NCI-H446 treated with DMSO at 0.1 percent for 48 hours (cell line): ENCODE measurements at regions not wholly inside any gene's neighbourhood (a gene's known extent, or its start where the extent isn't known, plus 50 kb on each side); places are given as distances from the start of the nearest gene placed in this dataset.
A peak's percentile ranks its signal among the peaks of the same experiment; 100 is the strongest.
"Not testable (repeated sequence)": the region's sequence is repeated elsewhere in the genome, so short reads cannot be mapped to it uniquely, and the experiment has no call there.

Experiments
- DNase-seq: peaks from one replicate; lab custom pipeline; 2025; lab: John Stamatoyannopoulos, UW

- DNase-seq = no peak
Measured at GRCh38 chr18:56443166-56443907, 195.1 kb downstream of the TXNL1 start.

GRCh38 chr18:56438480-56438879 is 199.9 kb downstream of the TXNL1 start:
- DNase-seq = not testable (repeated sequence)

GRCh38 chr18:56436651-56437050 is 201.7 kb downstream of the TXNL1 start:
- no peak for DNase-seq

DNA sequence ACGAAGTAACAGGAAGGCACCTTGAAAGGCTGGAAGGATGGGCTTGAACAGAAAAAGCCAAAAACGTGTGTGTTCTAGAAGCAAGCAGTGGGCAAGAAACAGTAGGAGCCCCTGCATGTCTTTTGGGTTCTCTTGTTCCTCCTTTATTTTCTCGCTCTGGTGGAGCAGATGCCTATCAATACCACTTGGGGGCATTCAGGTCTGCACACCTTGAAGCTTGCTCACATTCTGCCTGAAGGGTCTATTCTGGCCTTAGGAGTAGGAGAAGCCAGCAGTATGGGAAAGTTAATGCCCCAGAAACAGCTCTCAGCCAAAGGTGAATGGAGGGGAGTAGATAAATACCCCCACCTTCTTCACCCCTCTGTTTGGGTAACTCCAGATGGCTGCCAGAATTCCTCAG is 204.5 kb downstream of the TXNL1 start:
- no peak for DNase-seq

DNA sequence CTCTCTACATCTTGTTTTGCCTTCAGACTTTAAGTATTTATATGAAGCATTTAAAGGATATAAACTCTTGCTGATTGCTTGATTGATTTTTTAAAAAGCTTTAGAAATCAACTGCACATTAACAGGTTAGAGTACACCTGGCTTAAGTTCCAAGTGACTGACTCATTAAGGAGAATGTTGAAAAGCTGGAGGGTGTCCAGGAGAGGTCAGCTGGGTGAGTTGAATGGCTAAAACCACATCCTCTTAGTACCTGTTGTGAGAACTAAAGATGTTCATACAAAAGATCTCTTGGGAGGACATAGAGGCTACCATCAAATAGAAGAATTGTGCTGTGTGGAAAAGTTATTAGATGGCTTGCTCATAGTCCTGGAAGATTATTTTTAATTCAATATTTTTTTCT is 206.8 kb downstream of the TXNL1 start:
- no peak for DNase-seq

DNA sequence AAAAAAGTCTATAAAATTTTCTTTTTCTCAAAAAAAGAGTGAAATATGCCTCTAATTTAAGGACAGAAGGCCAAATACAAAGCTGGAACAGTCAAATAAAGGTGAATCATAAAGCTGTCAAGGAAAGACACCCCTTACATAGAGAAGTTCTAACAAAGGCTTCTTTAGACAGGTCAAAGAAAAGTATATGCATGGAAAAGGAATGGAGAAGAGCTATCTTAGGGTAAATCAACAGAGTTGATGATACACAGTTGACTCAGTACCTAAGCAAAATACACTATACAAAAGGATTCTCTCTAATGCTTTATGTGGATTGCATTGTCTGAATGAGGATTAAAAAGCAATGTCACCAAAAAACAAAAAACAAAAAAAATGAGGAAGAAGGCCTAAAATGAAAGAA is 214.8 kb downstream of the TXNL1 start:
- DNase-seq = no peak

GRCh38 chr18:56421647-56422046 is 216.7 kb downstream of the TXNL1 start:
- DNase-seq = no peak

DNA sequence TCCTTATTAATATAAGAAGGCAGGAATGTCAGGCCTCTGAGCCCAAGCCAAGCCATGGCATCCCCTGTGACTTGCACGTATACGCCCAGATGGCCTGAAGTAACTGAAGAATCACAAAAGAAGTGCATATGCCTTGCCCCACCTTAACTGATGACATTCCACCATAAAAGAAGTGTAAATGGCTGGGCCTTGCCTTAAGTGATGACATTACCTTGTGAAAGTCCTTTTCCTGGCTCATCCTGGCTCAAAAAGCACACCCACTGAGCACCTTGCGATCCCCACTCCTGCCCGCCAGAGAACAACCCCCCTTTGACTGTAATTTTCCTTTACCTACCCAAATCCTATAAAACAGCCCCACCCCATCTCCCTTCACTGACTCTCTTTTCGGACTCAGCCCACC is 217.5 kb downstream of the TXNL1 start:
- not testable (repeated sequence) for DNase-seq

DNA sequence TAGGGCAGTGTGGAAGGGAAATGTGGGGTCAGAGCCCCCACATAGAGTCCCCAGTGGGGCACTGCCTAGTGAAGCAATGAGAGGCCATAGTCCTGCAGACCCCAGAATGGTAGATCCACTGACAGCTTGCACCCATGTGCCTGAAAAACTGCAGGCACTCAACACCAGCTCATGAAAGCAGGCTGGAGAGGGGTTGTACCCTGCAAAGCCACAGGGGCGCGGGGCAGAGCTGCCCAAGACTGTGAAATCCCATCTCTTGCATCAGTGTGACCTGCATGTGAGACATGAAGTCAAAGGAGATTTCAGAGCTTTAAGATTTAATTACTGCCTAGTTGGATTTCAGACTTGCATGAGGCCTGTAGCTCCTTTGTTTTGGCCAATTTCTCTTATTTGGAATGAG is 224.0 kb downstream of the TXNL1 start:
- DNase-seq = no peak

- DNase-seq = no peak
Measured at GRCh38 chr18:56413862-56414261, 224.5 kb downstream of the TXNL1 start.

- DNase-seq = no peak
Measured at GRCh38 chr18:56412951-56413350, 225.4 kb downstream of the TXNL1 start.

- DNase-seq = no peak
Measured at GRCh38 chr18:56409736-56410135, 228.7 kb downstream of the TXNL1 start.

DNA sequence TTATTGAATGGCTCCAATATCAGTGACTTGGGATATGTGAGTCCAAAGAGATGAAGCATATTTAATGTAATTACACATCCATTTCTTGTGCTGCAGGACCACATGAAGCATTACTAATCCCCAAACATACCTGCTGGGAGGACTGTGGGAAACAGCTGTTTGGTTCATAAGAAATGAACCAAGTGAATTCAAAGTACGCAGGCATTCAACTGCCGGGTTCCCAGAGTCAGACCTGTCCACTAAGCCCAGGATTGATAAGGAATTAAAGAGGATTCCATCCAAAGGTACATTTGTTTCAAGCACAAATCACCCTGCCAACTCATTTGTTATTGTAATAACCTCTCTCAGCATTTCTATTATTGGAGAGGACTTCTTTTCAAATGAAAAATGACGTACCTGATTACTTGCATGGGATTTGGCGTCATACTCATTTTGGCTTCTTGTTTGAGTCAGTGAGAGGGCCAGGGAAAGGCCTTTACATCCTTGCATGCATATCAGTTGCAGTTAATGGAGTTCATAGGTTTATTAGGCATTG is 230.7 kb downstream of the TXNL1 start:
- no peak for DNase-seq

GRCh38 chr18:56402872-56403516 is 235.4 kb downstream of the TXNL1 start:
- peak; percentile 47 for DNase-seq

- no peak for DNase-seq
Measured at GRCh38 chr18:56393870-56394269, 244.5 kb downstream of the TXNL1 start.

DNA sequence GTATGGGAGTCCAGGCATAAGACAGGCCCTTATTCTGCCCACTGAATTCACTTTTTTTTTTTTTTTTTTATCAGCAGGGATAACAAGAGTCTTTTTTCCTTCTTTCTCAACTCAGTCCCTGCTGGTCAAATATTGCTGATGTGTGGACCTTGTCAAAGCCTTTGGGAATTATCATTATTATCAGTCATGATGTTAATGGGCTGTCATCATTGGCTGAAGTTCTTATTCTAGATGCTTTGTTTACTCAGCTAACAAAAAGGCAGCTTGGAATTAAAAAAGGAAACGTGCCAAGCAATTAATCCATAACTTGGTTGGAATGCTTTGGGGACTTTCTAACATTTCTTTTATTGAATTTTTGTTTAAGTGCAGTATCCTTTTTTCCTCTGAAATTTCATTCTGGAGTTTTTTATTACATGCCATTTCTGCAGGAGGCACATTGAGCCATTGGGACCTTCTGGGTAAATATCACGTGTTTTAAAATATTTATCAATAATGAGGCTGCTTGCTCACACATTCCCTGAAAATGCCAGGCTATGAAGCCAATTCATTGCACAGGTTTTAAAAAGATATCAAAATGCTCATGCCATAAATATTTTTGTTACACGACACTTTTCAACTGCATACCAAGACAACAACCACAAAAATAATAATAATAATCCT is 246.3 kb downstream of the TXNL1 start:
- peak; percentile 30 for DNase-seq

DNA sequence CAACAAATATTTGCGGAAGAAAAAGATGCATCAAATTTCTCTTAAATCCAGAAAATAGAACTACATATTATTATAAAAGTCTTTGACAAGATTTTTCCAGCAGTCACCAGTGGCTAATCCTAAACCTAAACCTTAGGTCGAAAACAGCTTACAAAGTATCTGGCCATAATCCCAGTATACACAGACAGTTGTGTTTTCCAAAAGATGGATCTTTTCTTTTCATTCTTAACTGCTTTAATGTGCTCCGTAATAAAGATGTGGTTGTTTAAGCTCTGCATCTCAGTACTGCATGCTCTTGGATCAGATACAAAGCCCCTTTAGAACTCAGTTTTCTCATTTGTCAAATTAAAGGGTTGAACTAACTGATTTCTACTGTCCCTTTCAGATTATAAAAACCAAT is 247.8 kb downstream of the TXNL1 start:
- no peak for DNase-seq

DNA sequence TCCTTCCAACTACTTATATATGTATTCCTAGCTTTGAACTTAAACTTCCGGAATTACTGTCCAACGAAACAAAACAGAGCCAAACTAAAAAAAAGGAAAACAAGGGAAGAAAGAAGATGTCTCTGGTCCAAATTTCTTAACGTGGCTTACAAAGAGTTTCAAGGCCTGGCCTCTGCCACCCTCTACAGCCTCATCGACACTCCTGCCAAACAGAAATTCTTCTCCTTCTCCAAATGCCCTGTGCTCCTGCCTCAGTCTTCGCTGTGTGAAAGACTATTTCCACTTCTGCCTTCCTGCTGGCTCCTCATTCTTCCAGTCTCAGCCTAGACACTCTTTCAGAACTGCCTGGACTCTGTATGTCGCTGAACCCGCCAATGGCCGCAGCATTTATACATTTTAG is 249.2 kb downstream of the TXNL1 start:
- DNase-seq = peak; percentile 41

GRCh38 chr18:56388571-56388970 is 249.8 kb downstream of the TXNL1 start:
- DNase-seq = no peak

DNA sequence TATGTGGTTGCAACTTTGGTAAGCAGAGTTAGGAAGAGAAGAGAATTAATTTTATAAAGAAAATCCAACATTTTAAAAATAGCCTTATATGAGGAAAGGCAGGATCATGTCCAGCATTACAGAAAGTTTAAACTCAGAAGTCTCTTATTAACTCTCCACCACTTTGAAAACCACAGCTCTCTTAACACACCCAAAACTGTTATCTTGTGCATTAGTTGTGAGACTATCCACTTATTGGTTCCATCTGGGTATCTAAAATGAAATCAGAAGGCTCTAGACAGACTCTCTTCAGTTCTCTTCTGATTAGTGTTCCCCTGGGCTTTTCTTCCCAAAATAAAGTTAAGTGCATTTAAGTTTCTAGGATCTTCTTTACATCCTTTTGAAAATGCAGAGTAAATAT is 251.5 kb downstream of the TXNL1 start:
- DNase-seq = no peak

GRCh38 chr18:56383349-56383748 is 255.0 kb downstream of the TXNL1 start:
- DNase-seq = peak; percentile 20

DNA sequence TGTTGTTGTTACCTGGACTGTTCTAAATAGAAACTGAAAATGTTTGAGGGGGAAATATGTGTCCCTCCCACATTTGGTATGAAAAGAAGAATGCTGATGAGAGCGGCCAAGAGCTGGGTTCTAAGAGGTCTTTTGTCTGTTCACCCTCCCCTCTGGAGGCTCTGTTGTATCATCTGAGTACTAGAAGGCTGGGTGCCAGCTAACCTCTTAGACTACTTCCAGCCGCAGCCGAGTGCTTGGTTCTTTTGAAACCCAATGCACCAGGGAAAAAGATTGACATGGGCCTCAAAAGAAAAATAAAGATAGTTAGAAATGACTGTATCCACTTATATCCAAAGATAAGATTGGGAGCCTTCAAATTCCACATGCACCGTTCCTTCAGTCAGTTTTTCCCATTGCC is 255.9 kb downstream of the TXNL1 start:
- DNase-seq = peak; percentile 37

DNA sequence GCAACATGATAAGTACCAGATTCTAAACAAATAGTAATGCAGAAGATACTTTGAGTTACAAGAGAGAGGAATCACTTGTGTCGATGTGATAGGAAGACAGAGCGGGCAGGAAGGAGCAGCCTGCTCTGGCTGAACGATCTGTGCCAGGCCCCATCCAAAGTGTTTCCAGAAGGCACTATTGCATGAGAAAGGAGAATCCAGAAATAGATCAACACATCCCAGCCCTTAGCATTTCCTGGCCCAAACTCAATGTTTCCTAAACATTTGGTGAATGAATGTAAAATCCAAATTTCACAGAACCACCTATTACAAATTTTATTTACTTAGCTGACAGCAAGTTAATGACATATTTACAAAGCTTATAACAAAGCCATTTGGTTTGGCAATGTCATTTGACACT is 257.2 kb downstream of the TXNL1 start:
- no peak for DNase-seq
